ENCODE measurements at regions not wholly inside any gene's neighbourhood (a gene's known extent, or its start where the extent isn't known, plus 50 kb on each side); places are given as distances from the start of the nearest gene placed in this dataset.

DNA sequence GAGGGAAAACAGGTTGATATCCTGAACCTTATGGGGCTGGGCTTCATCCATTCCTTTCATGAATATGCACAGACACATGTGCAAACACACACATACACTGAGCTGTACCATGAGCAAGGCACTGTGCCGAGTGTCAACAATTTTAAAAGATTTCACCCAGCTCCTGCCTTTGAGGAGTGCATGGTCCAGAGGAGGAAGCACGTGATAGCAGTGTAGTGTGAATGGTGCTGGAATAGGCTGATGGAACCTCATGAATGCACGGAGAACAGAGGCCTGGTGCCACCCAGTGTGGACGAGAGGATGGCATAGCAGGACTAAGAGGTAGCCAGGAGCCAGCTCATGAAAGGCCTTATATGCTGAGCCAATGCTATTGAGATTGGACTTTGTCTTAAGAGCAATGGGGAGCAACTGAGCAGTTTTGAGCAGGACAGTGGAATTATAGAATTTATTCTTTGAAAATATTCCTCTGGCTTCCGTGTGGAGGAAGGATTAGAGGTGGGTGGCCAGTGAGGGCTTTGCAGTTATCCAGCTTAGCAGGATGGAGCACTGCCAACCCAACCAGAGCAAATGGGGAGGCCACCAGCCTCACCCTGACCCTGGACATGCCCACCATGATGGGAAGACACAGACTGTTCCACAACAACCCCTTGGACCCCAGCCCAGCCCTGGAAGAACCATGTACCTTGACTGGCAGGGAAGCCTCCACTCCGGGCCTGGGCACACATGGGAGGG is 84.4 kb downstream of the UNC5CL start:
- Histone ChIP-seq H3K27ac (ENCODE audit: low read length) (no peak overlapping the region), H4K20me1 (ENCODE audit: insufficient read depth, low read length) (no peaks in the 10 kb centered on the region)
- no peak for TF ChIP-seq CTCF (IDR thresholded peaks at IDR 0.05; ENCODE audit: low read length)
- TF ChIP-seq EZH2 (optimal IDR thresholded peaks at IDR 0.05; ENCODE audit: low read depth, low read length): no peak
- no peak for TF ChIP-seq EZH2phosphoT487 (IDR thresholded peaks at IDR 0.05; ENCODE audit: low read length)

DNA sequence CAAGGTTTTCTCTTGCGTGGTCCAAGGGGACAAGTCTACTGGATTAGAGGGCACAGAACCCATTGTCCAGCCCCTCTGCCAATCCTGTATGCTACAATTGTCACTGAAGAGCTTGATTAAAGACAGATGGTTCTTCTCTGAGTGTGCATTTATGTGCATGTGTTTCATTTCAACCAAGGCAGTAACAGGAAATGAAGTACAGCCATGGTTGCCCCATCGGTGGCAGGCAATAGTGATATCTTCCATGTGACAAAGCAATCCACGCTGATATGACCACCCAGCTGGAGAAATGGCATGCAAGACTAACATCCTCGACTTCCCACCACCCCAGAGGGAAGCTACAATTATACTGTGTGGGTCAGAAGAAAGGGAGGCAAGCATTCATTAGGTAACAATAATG is 85.5 kb downstream of the UNC5CL start:
- no peaks in the 10 kb centered on the region for H3F3A ChIP-seq (ENCODE audit: insufficient read depth, low read length)
- TF ChIP-seq CTCF (IDR thresholded peaks at IDR 0.05; ENCODE audit: low read length) (no peak), EZH2phosphoT487 (IDR thresholded peaks at IDR 0.05; ENCODE audit: low read length) (no peak), EZH2 (optimal IDR thresholded peaks at IDR 0.05; ENCODE audit: low read depth, low read length) (no peak)

More for the DNA sequence above, 84.4 kb downstream of the UNC5CL start:
- Histone ChIP-seq H2AFZ (ENCODE audit: low read length) (no peak overlapping the region), H3K9ac (ENCODE audit: low read length) (no peak overlapping the region), H3K27me3 (replicated peaks; ENCODE audit: insufficient read depth, low read length) (no peaks in the 10 kb centered on the region), H3K79me2 (ENCODE audit: low read length) (no peaks in the 10 kb centered on the region), H3F3A (ENCODE audit: insufficient read depth, low read length) (no peaks in the 10 kb centered on the region), H3K36me3 (replicated peaks; ENCODE audit: insufficient read depth, low read length) (no peaks in the 10 kb centered on the region), H3K9me3 (replicated peaks; ENCODE audit: insufficient read depth, low read length) (no peaks in the 10 kb centered on the region), H3K4me2 (ENCODE audit: low read depth, low read length) (no peak overlapping the region), H3K4me1 (ENCODE audit: low read length) (no peaks in the 10 kb centered on the region), H3K9me2 (replicated peaks; ENCODE audit: insufficient read depth, low read length) (no peaks in the 10 kb centered on the region), H3K4me3 (ENCODE audit: low read length) (no peak overlapping the region)
- no peak for DNase-seq

GRCh38 chr6:40950986-40951698 is 87.9 kb downstream of the UNC5CL start:
- Histone ChIP-seq H3K9ac (ENCODE audit: low read length) (no peak overlapping the region), H4K20me1 (ENCODE audit: insufficient read depth, low read length) (no peaks in the 10 kb centered on the region), H3K9me2 (replicated peaks; ENCODE audit: insufficient read depth, low read length) (no peaks in the 10 kb centered on the region), H3K27me3 (replicated peaks; ENCODE audit: insufficient read depth, low read length) (no peaks in the 10 kb centered on the region), H3K9me3 (replicated peaks; ENCODE audit: insufficient read depth, low read length) (no peaks in the 10 kb centered on the region), H2AFZ (ENCODE audit: low read length) (no peak overlapping the region), H3K36me3 (replicated peaks; ENCODE audit: insufficient read depth, low read length) (no peaks in the 10 kb centered on the region), H3K79me2 (ENCODE audit: low read length) (no peaks in the 10 kb centered on the region), H3K27ac (ENCODE audit: low read length) (no peak overlapping the region), H3K4me1 (ENCODE audit: low read length) (no peaks in the 10 kb centered on the region), H3K4me3 (ENCODE audit: low read length) (no peak overlapping the region), H3K4me2 (ENCODE audit: low read depth, low read length) (no peak overlapping the region), H3F3A (ENCODE audit: insufficient read depth, low read length) (no peaks in the 10 kb centered on the region)
- no peak for DNase-seq
- no peak for TF ChIP-seq CTCF (IDR thresholded peaks at IDR 0.05; ENCODE audit: low read length)
- no peak for TF ChIP-seq EZH2 (optimal IDR thresholded peaks at IDR 0.05; ENCODE audit: low read depth, low read length)
- TF ChIP-seq EZH2phosphoT487 (IDR thresholded peaks at IDR 0.05; ENCODE audit: low read length): no peak

More for the DNA sequence above, 85.5 kb downstream of the UNC5CL start:
- no peaks in the 10 kb centered on the region for H3K36me3 ChIP-seq (replicated peaks; ENCODE audit: insufficient read depth, low read length)
- no peaks in the 10 kb centered on the region for H3K79me2 ChIP-seq (ENCODE audit: low read length)
- no peak overlapping the region for H3K9ac ChIP-seq (ENCODE audit: low read length)
- H3K9me2 ChIP-seq (replicated peaks; ENCODE audit: insufficient read depth, low read length): no peaks in the 10 kb centered on the region
- H3K27me3 ChIP-seq (replicated peaks; ENCODE audit: insufficient read depth, low read length): no peaks in the 10 kb centered on the region
- H3K4me2 ChIP-seq (ENCODE audit: low read depth, low read length): no peak overlapping the region
- H3K4me3 ChIP-seq (ENCODE audit: low read length): no peak overlapping the region
- no peak for DNase-seq
- H3K4me1 ChIP-seq (ENCODE audit: low read length): no peaks in the 10 kb centered on the region
- no peaks in the 10 kb centered on the region for H4K20me1 ChIP-seq (ENCODE audit: insufficient read depth, low read length)
- H3K9me3 ChIP-seq (replicated peaks; ENCODE audit: insufficient read depth, low read length): no peaks in the 10 kb centered on the region
- no peak overlapping the region for H3K27ac ChIP-seq (ENCODE audit: low read length)
- no peak overlapping the region for H2AFZ ChIP-seq (ENCODE audit: low read length)

Measured in MM.1S (cell line).